22Rv1 (cell line): ENCODE measurements at regions not wholly inside any gene's neighbourhood (a gene's known extent, or its start where the extent isn't known, plus 50 kb on each side); places are given as distances from the start of the nearest gene placed in this dataset.

Experiments
- ZFX ChIP-seq: fragments of 450-650 bp; IDR thresholded peaks from 2 replicates; pipeline ENCODE4 v1.6.1; 2017; ENCODE audit warnings: antibody characterized with exemption, borderline replicate concordance
- TF ChIP-seq, protein P1 (sequence below): fragments of 450-650 bp; IDR thresholded peaks from 2 replicates; pipeline ENCODE4 v1.5.1; 2017; ENCODE audit warnings: mild to moderate bottlenecking

- TF ChIP-seq, protein P1, sequence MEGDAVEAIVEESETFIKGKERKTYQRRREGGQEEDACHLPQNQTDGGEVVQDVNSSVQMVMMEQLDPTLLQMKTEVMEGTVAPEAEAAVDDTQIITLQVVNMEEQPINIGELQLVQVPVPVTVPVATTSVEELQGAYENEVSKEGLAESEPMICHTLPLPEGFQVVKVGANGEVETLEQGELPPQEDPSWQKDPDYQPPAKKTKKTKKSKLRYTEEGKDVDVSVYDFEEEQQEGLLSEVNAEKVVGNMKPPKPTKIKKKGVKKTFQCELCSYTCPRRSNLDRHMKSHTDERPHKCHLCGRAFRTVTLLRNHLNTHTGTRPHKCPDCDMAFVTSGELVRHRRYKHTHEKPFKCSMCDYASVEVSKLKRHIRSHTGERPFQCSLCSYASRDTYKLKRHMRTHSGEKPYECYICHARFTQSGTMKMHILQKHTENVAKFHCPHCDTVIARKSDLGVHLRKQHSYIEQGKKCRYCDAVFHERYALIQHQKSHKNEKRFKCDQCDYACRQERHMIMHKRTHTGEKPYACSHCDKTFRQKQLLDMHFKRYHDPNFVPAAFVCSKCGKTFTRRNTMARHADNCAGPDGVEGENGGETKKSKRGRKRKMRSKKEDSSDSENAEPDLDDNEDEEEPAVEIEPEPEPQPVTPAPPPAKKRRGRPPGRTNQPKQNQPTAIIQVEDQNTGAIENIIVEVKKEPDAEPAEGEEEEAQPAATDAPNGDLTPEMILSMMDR, result no peak
- TF ChIP-seq ZFX, result no peak
Observed at GRCh38 chr15:77797270-77797669, 164.6 kb upstream of the LINGO1 start.
